ENCODE measurements at regions not wholly inside any gene's neighbourhood (a gene's known extent, or its start where the extent isn't known, plus 50 kb on each side); places are given as distances from the start of the nearest gene placed in this dataset.

GRCh38 chr1:82266351-82266750 lies 465.6 kb downstream of the ADGRL2 start:
- Histone ChIP-seq H3K4me1 (no peaks in the 10 kb centered on the region), H3K27ac (no peak overlapping the region), H3K36me3 (no peaks in the 10 kb centered on the region), H3K4me3 (no peak overlapping the region), H3K27me3 (no peaks in the 10 kb centered on the region), H3K9me3 (no peaks in the 10 kb centered on the region)
- intact Hi-C loops (cut with DNase I; ENCODE audit: low total_unique reads) = no loop called here
- no peak for DNase-seq
- ATAC-seq = no peak
- in situ Hi-C loops (cut with MboI; ENCODE audit: low sequenced_read_pairs in 4 of 4) = no loop called here
- TF ChIP-seq CTCF (IDR thresholded peaks at IDR 0.05 in 4 of 5, conservative IDR thresholded peaks at IDR 0.05 in 1 of 5) (no peak), POLR2A (IDR thresholded peaks at IDR 0.05) (no peak)

DNA sequence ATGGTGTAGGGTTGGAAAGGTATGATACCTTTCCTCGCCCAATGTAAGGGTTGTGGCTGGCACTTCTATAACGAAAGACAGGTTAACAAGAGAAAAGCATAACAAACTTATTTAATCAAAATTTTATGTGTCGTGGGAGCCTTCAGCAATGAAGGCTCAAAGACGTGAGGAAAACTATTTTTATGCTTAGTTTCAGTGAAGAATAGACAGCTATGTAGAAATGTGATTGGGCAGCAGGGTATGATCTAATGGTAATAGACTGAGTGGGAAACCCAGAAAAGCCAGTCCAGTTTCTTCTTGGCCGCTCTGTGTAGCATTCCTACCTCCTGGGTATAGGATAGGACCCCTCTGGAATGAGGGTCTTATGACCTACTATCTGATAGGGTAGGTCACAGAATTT lies 464.7 kb downstream of the ADGRL2 start:
- intact Hi-C loops (cut with DNase I; ENCODE audit: low total_unique reads) = no loop called here
- no peak for TF ChIP-seq POLR2A (IDR thresholded peaks at IDR 0.05)
- TF ChIP-seq CTCF (IDR thresholded peaks at IDR 0.05 in 4 of 5, conservative IDR thresholded peaks at IDR 0.05 in 1 of 5) = no peak
- in situ Hi-C loops (cut with MboI; ENCODE audit: low sequenced_read_pairs in 4 of 4) = no loop called here
- no peaks in the 10 kb centered on the region for H3K4me1 ChIP-seq
- no peaks in the 10 kb centered on the region for H3K27me3 ChIP-seq
- DNase-seq = no peak
- no peak for ATAC-seq
- H3K9me3 ChIP-seq = no peaks in the 10 kb centered on the region
- no peak overlapping the region for H3K27ac ChIP-seq
- no peaks in the 10 kb centered on the region for H3K36me3 ChIP-seq
- H3K4me3 ChIP-seq = no peak overlapping the region

DNA sequence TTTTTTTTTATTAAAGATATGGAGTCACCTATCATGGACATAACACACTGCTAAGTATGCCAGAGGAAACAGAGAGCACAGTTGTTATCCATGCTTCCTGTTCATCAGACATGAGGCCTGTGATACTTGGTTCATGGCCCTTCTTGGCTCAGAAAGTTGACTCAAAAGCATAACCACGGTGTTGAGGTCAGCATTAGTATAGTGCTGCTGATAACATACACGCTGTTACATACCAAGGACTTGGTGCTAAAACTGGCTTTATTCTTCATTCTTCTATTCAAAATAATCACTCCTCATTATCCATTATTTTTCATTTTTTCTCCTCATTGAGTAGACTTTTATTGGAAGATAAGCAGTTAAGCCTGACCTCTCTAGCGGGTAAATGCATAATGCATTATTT lies 464.1 kb downstream of the ADGRL2 start:
- TF ChIP-seq POLR2A (IDR thresholded peaks at IDR 0.05) = no peak
- no peak for TF ChIP-seq CTCF (IDR thresholded peaks at IDR 0.05 in 4 of 5, conservative IDR thresholded peaks at IDR 0.05 in 1 of 5)
- no peaks in the 10 kb centered on the region for H3K27me3 ChIP-seq
- no peak overlapping the region for H3K27ac ChIP-seq
- no peaks in the 10 kb centered on the region for H3K36me3 ChIP-seq
- no peak for ATAC-seq
- no peak overlapping the region for H3K4me3 ChIP-seq
- intact Hi-C loops (cut with DNase I; ENCODE audit: low total_unique reads) = no loop called here
- no peaks in the 10 kb centered on the region for H3K9me3 ChIP-seq
- no peaks in the 10 kb centered on the region for H3K4me1 ChIP-seq
- in situ Hi-C loops (cut with MboI; ENCODE audit: low sequenced_read_pairs in 4 of 4) = no loop called here
- DNase-seq = no peak

GRCh38 chr1:82263396-82263795 lies 462.7 kb downstream of the ADGRL2 start:
- ATAC-seq (no peak), DNase-seq (no peak)
- Histone ChIP-seq H3K27ac (no peak overlapping the region), H3K27me3 (no peaks in the 10 kb centered on the region), H3K4me3 (no peak overlapping the region), H3K9me3 (no peaks in the 10 kb centered on the region), H3K36me3 (no peaks in the 10 kb centered on the region), H3K4me1 (no peaks in the 10 kb centered on the region)
- in situ Hi-C loops (cut with MboI; ENCODE audit: low sequenced_read_pairs in 4 of 4) (no loop called here), intact Hi-C loops (cut with DNase I; ENCODE audit: low total_unique reads) (no loop called here)
- TF ChIP-seq CTCF (IDR thresholded peaks at IDR 0.05 in 4 of 5, conservative IDR thresholded peaks at IDR 0.05 in 1 of 5) = no peak
- TF ChIP-seq POLR2A (IDR thresholded peaks at IDR 0.05) = no peak

DNA sequence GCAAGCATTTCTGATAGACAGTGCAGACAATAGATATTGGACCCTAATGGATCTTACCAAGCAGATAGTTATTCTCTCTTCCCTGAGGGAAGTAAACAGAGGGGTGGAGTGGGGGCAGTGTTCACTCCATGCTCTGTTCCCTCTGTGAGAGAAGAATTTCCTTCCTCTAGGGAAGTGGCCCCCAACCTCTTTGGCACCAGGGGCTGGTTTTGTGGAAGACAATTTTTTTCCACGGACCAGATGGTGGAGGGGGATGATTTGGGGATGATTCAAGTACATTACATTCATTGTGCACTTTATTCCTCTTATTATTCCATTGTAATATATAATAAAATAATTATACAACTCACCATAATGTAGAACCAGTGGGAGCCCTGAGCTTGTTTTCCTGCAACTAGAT lies 459.9 kb downstream of the ADGRL2 start:
- TF ChIP-seq POLR2A (IDR thresholded peaks at IDR 0.05) = no peak
- no peak for TF ChIP-seq CTCF (IDR thresholded peaks at IDR 0.05 in 4 of 5, conservative IDR thresholded peaks at IDR 0.05 in 1 of 5)
- ATAC-seq (no peak), DNase-seq (no peak)
- Histone ChIP-seq H3K27ac (no peak overlapping the region), H3K4me1 (no peaks in the 10 kb centered on the region), H3K27me3 (no peaks in the 10 kb centered on the region), H3K36me3 (no peaks in the 10 kb centered on the region), H3K4me3 (no peak overlapping the region), H3K9me3 (no peaks in the 10 kb centered on the region)
- intact Hi-C loops (cut with DNase I; ENCODE audit: low total_unique reads) = no loop called here
- in situ Hi-C loops (cut with MboI; ENCODE audit: low sequenced_read_pairs in 4 of 4) = no loop called here

All from gastrocnemius medialis (tissue), 4 donors.